ENCODE measurements at regions not wholly inside any gene's neighbourhood (a gene's known extent, or its start where the extent isn't known, plus 50 kb on each side); places are given as distances from the start of the nearest gene placed in this dataset.

- no peak overlapping the region for H2AFZ ChIP-seq (ENCODE audit: low read depth, low read length, poor library complexity, severe bottlenecking)
- ATAC-seq: no peak
- H3K79me2 ChIP-seq (ENCODE audit: insufficient read depth, low read length): no peaks in the 10 kb centered on the region
- no peak overlapping the region for H3K4me3 ChIP-seq (replicated peaks in 1 of 2; ENCODE audit: low read depth in 1 of 2, low read length in 2 of 2)
- no peaks in the 10 kb centered on the region for H3K27me3 ChIP-seq (ENCODE audit: insufficient read depth, low read length)
- no peaks in the 10 kb centered on the region for H3K9me3 ChIP-seq (ENCODE audit: control insufficient read depth in 1 of 2, insufficient read depth in 1 of 2, low read depth in 1 of 2, low read length in 2 of 2)
- TF ChIP-seq REST (IDR thresholded peaks at IDR 0.05; ENCODE audit: low read depth): no peak
- no peak overlapping the region for H3K4me2 ChIP-seq (ENCODE audit: low read length)
- no peak overlapping the region for H3K27ac ChIP-seq (ENCODE audit: low read depth, low read length)
- H4K20me1 ChIP-seq (ENCODE audit: insufficient read depth): no peaks in the 10 kb centered on the region
- no peaks in the 10 kb centered on the region; a peak in 1 of 4 replicates for H3K4me1 ChIP-seq (ENCODE audit: control insufficient read depth in 1 of 2, insufficient read depth in 2 of 2, low read length in 2 of 2)
- H3K9me2 ChIP-seq (ENCODE audit: insufficient read depth): no peaks in the 10 kb centered on the region
- CTCF ChIA-PET: interaction anchor here (1.3 kb wide), 1 partner anchor 159 kb away, joined by 3 read pairs; no protein-coding TSS in a partner anchor
- H3K9ac ChIP-seq (ENCODE audit: low read length): no peak overlapping the region
- DNase-seq (ENCODE audit: low read depth, low spot score): no peak
- RAD21 ChIA-PET (ENCODE audit: low non-redundant PET in 1 of 2, low total read pairs in 2 of 2, uncharacterized antibody in 2 of 2, unreplicated experiment in 2 of 2): no interaction called here
- POLR2A ChIA-PET: no interaction called here
- intact Hi-C loops (cut with micrococcal nuclease): no loop called here
- no TSS peak for BruUV-seq (replicated peaks)
- no peaks in the 10 kb centered on the region for H3K36me3 ChIP-seq (ENCODE audit: control insufficient read depth in 1 of 2, insufficient read depth in 2 of 2, low read length in 2 of 2)
These were observed 100.4 kb downstream of the RFC3 start for GRCh38 chr13:33918199-33918932.

GRCh38 chr13:33919120-33919519 is 101.2 kb downstream of the RFC3 start:
- Histone ChIP-seq H3K79me2 (ENCODE audit: insufficient read depth, low read length) (no peaks in the 10 kb centered on the region), H3K9ac (ENCODE audit: low read length) (no peak overlapping the region), H3K4me3 (replicated peaks in 1 of 2; ENCODE audit: low read depth in 1 of 2, low read length in 2 of 2) (no peak overlapping the region), H3K4me2 (ENCODE audit: low read length) (no peak overlapping the region), H3K4me1 (ENCODE audit: control insufficient read depth in 1 of 2, insufficient read depth in 2 of 2, low read length in 2 of 2) (no peaks in the 10 kb centered on the region; a peak in 1 of 4 replicates), H2AFZ (ENCODE audit: low read depth, low read length, poor library complexity, severe bottlenecking) (no peak overlapping the region), H3K9me2 (ENCODE audit: insufficient read depth) (no peaks in the 10 kb centered on the region), H3K27me3 (ENCODE audit: insufficient read depth, low read length) (no peaks in the 10 kb centered on the region), H4K20me1 (ENCODE audit: insufficient read depth) (no peaks in the 10 kb centered on the region), H3K27ac (ENCODE audit: low read depth, low read length) (no peak overlapping the region), H3K36me3 (ENCODE audit: control insufficient read depth in 1 of 2, insufficient read depth in 2 of 2, low read length in 2 of 2) (no peaks in the 10 kb centered on the region), H3K9me3 (ENCODE audit: control insufficient read depth in 1 of 2, insufficient read depth in 1 of 2, low read depth in 1 of 2, low read length in 2 of 2) (no peaks in the 10 kb centered on the region)
- ChIA-PET CTCF (no interaction called here), POLR2A (no interaction called here), RAD21 (ENCODE audit: low non-redundant PET in 1 of 2, low total read pairs in 2 of 2, uncharacterized antibody in 2 of 2, unreplicated experiment in 2 of 2) (no interaction called here)
- DNase-seq (ENCODE audit: low read depth, low spot score): no peak
- BruUV-seq (replicated peaks): no TSS peak
- no peak for ATAC-seq
- intact Hi-C loops (cut with micrococcal nuclease): no loop called here
- no peak for TF ChIP-seq YY1 (IDR thresholded peaks at IDR 0.05; ENCODE audit: extremely low read depth, insufficient replicate concordance, low read depth, low read length)
- no peak for TF ChIP-seq ATF3 (IDR thresholded peaks at IDR 0.05)
- TF ChIP-seq TCF7L2 (IDR thresholded peaks at IDR 0.05; ENCODE audit: borderline replicate concordance, extremely low read depth, insufficient read depth, insufficient read length): no peak
- no peak for TF ChIP-seq RAD21 (IDR thresholded peaks at IDR 0.05; ENCODE audit: low read depth)
- TF ChIP-seq SP1 (IDR thresholded peaks at IDR 0.05; ENCODE audit: low read depth): no peak
- TF ChIP-seq CBX3 (IDR thresholded peaks at IDR 0.05; ENCODE audit: low read depth): no peak
- no peak for TF ChIP-seq EZH2 (IDR thresholded peaks at IDR 0.05)
- no peak for TF ChIP-seq CEBPB (IDR thresholded peaks at IDR 0.05; ENCODE audit: low read depth)
- no peak for TF ChIP-seq EGR1 (IDR thresholded peaks at IDR 0.05; ENCODE audit: low read depth)
- no peak for TF ChIP-seq CTCF (IDR thresholded peaks at IDR 0.05 in 2 of 3, conservative IDR thresholded peaks at IDR 0.05 in 1 of 3; ENCODE audit: borderline replicate concordance in 1 of 3, insufficient read depth in 1 of 3, low read depth in 2 of 3, low read length in 2 of 3)
- no peak for TF ChIP-seq EZH2phosphoT487 (IDR thresholded peaks at IDR 0.05; ENCODE audit: borderline replicate concordance)
